ENCODE measurements at regions not wholly inside any gene's neighbourhood (a gene's known extent, or its start where the extent isn't known, plus 50 kb on each side); places are given as distances from the start of the nearest gene placed in this dataset.

- Mint-ChIP-seq H3K4me1 (no peaks in the 10 kb centered on the region), H3K27ac (no peak overlapping the region), H3K9me3 (peaks cover 16% of the 10 kb centered on the region), H3K36me3 (ENCODE audit: low read depth) (no peaks in the 10 kb centered on the region), H3K27me3 (ENCODE audit: insufficient read depth) (no peaks in the 10 kb centered on the region), H3K4me3 (no peak overlapping the region)
- WGBS, 2 experiments (ENCODE audit: insufficient coverage in 1 of 2, insufficient read length in 1 of 2) = 100% methylated on average over 2 of the region's 2 CpGs; no CpG with 5 or more reads in 1 of the 2 experiments
- TF ChIP-seq CTCF (conservative IDR thresholded peaks at IDR 0.05) = no peak
- Histone ChIP-seq H3K9ac (ENCODE audit: extremely low read depth, low read length, poor library complexity, severe bottlenecking) (no peak overlapping the region), H3K36me3 (ENCODE audit: control insufficient read depth, insufficient read depth, low read length) (no peaks in the 10 kb centered on the region), H3K27ac (ENCODE audit: low read depth, low read length) (no peak overlapping the region), H3K4me3 (ENCODE audit: low read length) (no peak overlapping the region), H3K27me3 (ENCODE audit: control insufficient read depth, insufficient read depth, low read length, poor library complexity, severe bottlenecking) (no peaks in the 10 kb centered on the region), H3K4me1 (ENCODE audit: control insufficient read depth, insufficient read depth, low read length) (no peaks in the 10 kb centered on the region), H3K9me3 (ENCODE audit: control insufficient read depth, low read length) (peaks cover 6% of the 10 kb centered on the region)
- DNase-seq = no peak
These were observed 564.2 kb downstream of the MBD2 start for GRCh38 chr18:53660306-53660705.

GRCh38 chr18:53657257-53657656 is 567.2 kb downstream of the MBD2 start:
- no peak overlapping the region for H3K27ac Mint-ChIP-seq
- no peak overlapping the region for H3K4me3 Mint-ChIP-seq
- H3K36me3 Mint-ChIP-seq (ENCODE audit: low read depth) = no peaks in the 10 kb centered on the region
- no peaks in the 10 kb centered on the region for H3K4me1 Mint-ChIP-seq
- 51 to 60% methylated on average over 2 of the region's 2 CpGs for WGBS, 2 experiments (ENCODE audit: insufficient coverage in 1 of 2, insufficient read length in 1 of 2)
- no peaks in the 10 kb centered on the region for H3K4me1 ChIP-seq (ENCODE audit: control insufficient read depth, insufficient read depth, low read length)
- no peaks in the 10 kb centered on the region for H3K36me3 ChIP-seq (ENCODE audit: control insufficient read depth, insufficient read depth, low read length)
- H3K9ac ChIP-seq (ENCODE audit: extremely low read depth, low read length, poor library complexity, severe bottlenecking) = no peak overlapping the region
- H3K27me3 Mint-ChIP-seq (ENCODE audit: insufficient read depth) = no peaks in the 10 kb centered on the region
- no peaks in the 10 kb centered on the region for H3K9me3 ChIP-seq (ENCODE audit: control insufficient read depth, low read length)
- TF ChIP-seq CTCF (conservative IDR thresholded peaks at IDR 0.05) = no peak
- DNase-seq = no peak
- H3K9me3 Mint-ChIP-seq = peaks cover 5% of the 10 kb centered on the region
- no peak overlapping the region for H3K27ac ChIP-seq (ENCODE audit: low read depth, low read length)
- no peaks in the 10 kb centered on the region for H3K27me3 ChIP-seq (ENCODE audit: control insufficient read depth, insufficient read depth, low read length, poor library complexity, severe bottlenecking)
- H3K4me3 ChIP-seq (ENCODE audit: low read length) = no peak overlapping the region

- H3K4me3 Mint-ChIP-seq = no peak overlapping the region
- H3K4me1 Mint-ChIP-seq = peaks cover 12% of the 10 kb centered on the region
- 58% methylated on average over 3 of the region's 3 CpGs; no CpG with 5 or more reads in 1 of the 2 experiments for WGBS, 2 experiments (ENCODE audit: insufficient coverage in 1 of 2, insufficient read length in 1 of 2)
- Histone ChIP-seq H3K9ac (ENCODE audit: extremely low read depth, low read length, poor library complexity, severe bottlenecking) (no peak overlapping the region), H3K4me3 (ENCODE audit: low read length) (no peak overlapping the region), H3K4me1 (ENCODE audit: control insufficient read depth, insufficient read depth, low read length) (no peaks in the 10 kb centered on the region), H3K27me3 (ENCODE audit: control insufficient read depth, insufficient read depth, low read length, poor library complexity, severe bottlenecking) (no peaks in the 10 kb centered on the region), H3K36me3 (ENCODE audit: control insufficient read depth, insufficient read depth, low read length) (no peaks in the 10 kb centered on the region), H3K27ac (ENCODE audit: low read depth, low read length) (no peak overlapping the region), H3K9me3 (ENCODE audit: control insufficient read depth, low read length) (no peaks in the 10 kb centered on the region)
- DNase-seq = peak; percentile 77
- no peak for TF ChIP-seq CTCF (conservative IDR thresholded peaks at IDR 0.05)
- no peak overlapping the region for H3K27ac Mint-ChIP-seq
- no peaks in the 10 kb centered on the region for H3K9me3 Mint-ChIP-seq
- H3K27me3 Mint-ChIP-seq (ENCODE audit: insufficient read depth) = no peaks in the 10 kb centered on the region
- no peaks in the 10 kb centered on the region for H3K36me3 Mint-ChIP-seq (ENCODE audit: low read depth)
These were observed 574.8 kb downstream of the MBD2 start for GRCh38 chr18:53649621-53650020.

Data from endodermal cell (in vitro differentiated cells).